ENCODE measurements at regions not wholly inside any gene's neighbourhood (a gene's known extent, or its start where the extent isn't known, plus 50 kb on each side); places are given as distances from the start of the nearest gene placed in this dataset.
"Not testable (repeated sequence)": the region's sequence is repeated elsewhere in the genome, so short reads cannot be mapped to it uniquely, and the experiment has no call there.

- Histone ChIP-seq H3K27me3 (ENCODE audit: low read depth, low read length) (no peaks in the 10 kb centered on the region), H3K36me3 (ENCODE audit: control insufficient read depth in 1 of 2, insufficient read depth in 2 of 2, low read length in 2 of 2) (no peaks in the 10 kb centered on the region), H3K4me3 (ENCODE audit: low read depth in 1 of 2, low read length in 2 of 2) (no peak overlapping the region), H3K9me3 (ENCODE audit: control insufficient read depth in 1 of 2, low read length in 2 of 2) (no peaks in the 10 kb centered on the region), H3K4me1 (ENCODE audit: control insufficient read depth in 1 of 2, insufficient read depth in 2 of 2, low read length in 2 of 2) (no peaks in the 10 kb centered on the region), H3K27ac (ENCODE audit: low read length) (no peak overlapping the region)
These were observed 579.1 kb downstream of the KCTD12 start for GRCh38 chr13:76307142-76307541.

GRCh38 chr13:76300688-76301087, 585.5 kb downstream of the KCTD12 start:
- H3K36me3 ChIP-seq (ENCODE audit: control insufficient read depth in 1 of 2, insufficient read depth in 2 of 2, low read length in 2 of 2): no peaks in the 10 kb centered on the region
- no peak overlapping the region for H3K4me3 ChIP-seq (ENCODE audit: low read depth in 1 of 2, low read length in 2 of 2)
- H3K27me3 ChIP-seq (ENCODE audit: low read depth, low read length): no peaks in the 10 kb centered on the region
- no peaks in the 10 kb centered on the region for H3K4me1 ChIP-seq (ENCODE audit: control insufficient read depth in 1 of 2, insufficient read depth in 2 of 2, low read length in 2 of 2)
- no peaks in the 10 kb centered on the region for H3K9me3 ChIP-seq (ENCODE audit: control insufficient read depth in 1 of 2, low read length in 2 of 2)
- no peak overlapping the region for H3K27ac ChIP-seq (ENCODE audit: low read length)

GRCh38 chr13:76297331-76297730, 588.9 kb downstream of the KCTD12 start:
- H3K36me3 ChIP-seq (ENCODE audit: control insufficient read depth in 1 of 2, insufficient read depth in 2 of 2, low read length in 2 of 2): no peaks in the 10 kb centered on the region
- H3K9me3 ChIP-seq (ENCODE audit: control insufficient read depth in 1 of 2, low read length in 2 of 2): no peaks in the 10 kb centered on the region
- no peak overlapping the region for H3K27ac ChIP-seq (ENCODE audit: low read length)
- no peak overlapping the region for H3K4me3 ChIP-seq (ENCODE audit: low read depth in 1 of 2, low read length in 2 of 2)
- no peaks in the 10 kb centered on the region for H3K4me1 ChIP-seq (ENCODE audit: control insufficient read depth in 1 of 2, insufficient read depth in 2 of 2, low read length in 2 of 2)
- H3K27me3 ChIP-seq (ENCODE audit: low read depth, low read length): no peaks in the 10 kb centered on the region

- Histone ChIP-seq H3K9me3 (ENCODE audit: control insufficient read depth in 1 of 2, low read length in 2 of 2) (no peaks in the 10 kb centered on the region), H3K4me1 (ENCODE audit: control insufficient read depth in 1 of 2, insufficient read depth in 2 of 2, low read length in 2 of 2) (no peaks in the 10 kb centered on the region), H3K36me3 (ENCODE audit: control insufficient read depth in 1 of 2, insufficient read depth in 2 of 2, low read length in 2 of 2) (no peaks in the 10 kb centered on the region), H3K27me3 (ENCODE audit: low read depth, low read length) (no peaks in the 10 kb centered on the region), H3K4me3 (ENCODE audit: low read depth in 1 of 2, low read length in 2 of 2) (no peak overlapping the region), H3K27ac (ENCODE audit: low read length) (no peak overlapping the region)
These were observed 589.5 kb downstream of the KCTD12 start for GRCh38 chr13:76296751-76297150.

- H3K9me3 ChIP-seq (ENCODE audit: control insufficient read depth in 1 of 2, low read length in 2 of 2); H3K36me3 ChIP-seq (ENCODE audit: control insufficient read depth in 1 of 2, insufficient read depth in 2 of 2, low read length in 2 of 2); H3K4me3 ChIP-seq (ENCODE audit: low read depth in 1 of 2, low read length in 2 of 2); H3K4me1 ChIP-seq (ENCODE audit: control insufficient read depth in 1 of 2, insufficient read depth in 2 of 2, low read length in 2 of 2); H3K27ac ChIP-seq (ENCODE audit: low read length); H3K27me3 ChIP-seq (ENCODE audit: low read depth, low read length): not testable (repeated sequence)
These were observed 591.2 kb downstream of the KCTD12 start for GRCh38 chr13:76295020-76295419.

- Histone ChIP-seq H3K27ac (ENCODE audit: low read length) (no peak overlapping the region), H3K9me3 (ENCODE audit: control insufficient read depth in 1 of 2, low read length in 2 of 2) (no peaks in the 10 kb centered on the region), H3K4me1 (ENCODE audit: control insufficient read depth in 1 of 2, insufficient read depth in 2 of 2, low read length in 2 of 2) (no peaks in the 10 kb centered on the region), H3K36me3 (ENCODE audit: control insufficient read depth in 1 of 2, insufficient read depth in 2 of 2, low read length in 2 of 2) (no peaks in the 10 kb centered on the region), H3K4me3 (ENCODE audit: low read depth in 1 of 2, low read length in 2 of 2) (no peak overlapping the region), H3K27me3 (ENCODE audit: low read depth, low read length) (no peaks in the 10 kb centered on the region)
These were observed 592.5 kb downstream of the KCTD12 start for GRCh38 chr13:76293751-76294150.

- no peak overlapping the region for H3K27ac ChIP-seq (ENCODE audit: low read length)
- no peak overlapping the region for H3K4me3 ChIP-seq (ENCODE audit: low read depth in 1 of 2, low read length in 2 of 2)
These were observed 592.9 kb downstream of the KCTD12 start for GRCh38 chr13:76293346-76293745.

GRCh38 chr13:76292726-76293125, 593.5 kb downstream of the KCTD12 start:
- no peaks in the 10 kb centered on the region for H3K9me3 ChIP-seq (ENCODE audit: control insufficient read depth in 1 of 2, low read length in 2 of 2)

More at GRCh38 chr13:76293346-76293745, 592.9 kb downstream of the KCTD12 start:
- no peaks in the 10 kb centered on the region for H3K27me3 ChIP-seq (ENCODE audit: low read depth, low read length)
- no peaks in the 10 kb centered on the region for H3K36me3 ChIP-seq (ENCODE audit: control insufficient read depth in 1 of 2, insufficient read depth in 2 of 2, low read length in 2 of 2)
- no peaks in the 10 kb centered on the region for H3K9me3 ChIP-seq (ENCODE audit: control insufficient read depth in 1 of 2, low read length in 2 of 2)
- H3K4me1 ChIP-seq (ENCODE audit: control insufficient read depth in 1 of 2, insufficient read depth in 2 of 2, low read length in 2 of 2): no peaks in the 10 kb centered on the region

GRCh38 chr13:76292031-76292430, 594.2 kb downstream of the KCTD12 start:
- Histone ChIP-seq H3K4me1 (ENCODE audit: control insufficient read depth in 1 of 2, insufficient read depth in 2 of 2, low read length in 2 of 2) (no peaks in the 10 kb centered on the region), H3K27ac (ENCODE audit: low read length) (no peak overlapping the region), H3K4me3 (ENCODE audit: low read depth in 1 of 2, low read length in 2 of 2) (no peak overlapping the region), H3K36me3 (ENCODE audit: control insufficient read depth in 1 of 2, insufficient read depth in 2 of 2, low read length in 2 of 2) (no peaks in the 10 kb centered on the region), H3K27me3 (ENCODE audit: low read depth, low read length) (no peaks in the 10 kb centered on the region), H3K9me3 (ENCODE audit: control insufficient read depth in 1 of 2, low read length in 2 of 2) (no peaks in the 10 kb centered on the region)

More at GRCh38 chr13:76292726-76293125, 593.5 kb downstream of the KCTD12 start:
- Histone ChIP-seq H3K4me1 (ENCODE audit: control insufficient read depth in 1 of 2, insufficient read depth in 2 of 2, low read length in 2 of 2) (no peaks in the 10 kb centered on the region), H3K27ac (ENCODE audit: low read length) (no peak overlapping the region), H3K36me3 (ENCODE audit: control insufficient read depth in 1 of 2, insufficient read depth in 2 of 2, low read length in 2 of 2) (no peaks in the 10 kb centered on the region), H3K27me3 (ENCODE audit: low read depth, low read length) (no peaks in the 10 kb centered on the region), H3K4me3 (ENCODE audit: low read depth in 1 of 2, low read length in 2 of 2) (no peak overlapping the region)

GRCh38 chr13:76289558-76289957, 596.6 kb downstream of the KCTD12 start:
- peaks cover 0 to 6% of the 10 kb centered on the region in 2 donors for H3K9me3 ChIP-seq (ENCODE audit: control insufficient read depth in 1 of 2, low read length in 2 of 2)
- H3K27me3 ChIP-seq (ENCODE audit: low read depth, low read length): no peaks in the 10 kb centered on the region
- H3K27ac ChIP-seq (ENCODE audit: low read length): no peak overlapping the region

GRCh38 chr13:76286178-76286577, 600.0 kb downstream of the KCTD12 start:
- Histone ChIP-seq H3K9me3 (ENCODE audit: control insufficient read depth in 1 of 2, low read length in 2 of 2) (peaks cover 0 to 6% of the 10 kb centered on the region in 2 donors), H3K27me3 (ENCODE audit: low read depth, low read length) (no peaks in the 10 kb centered on the region), H3K4me3 (ENCODE audit: low read depth in 1 of 2, low read length in 2 of 2) (no peak overlapping the region), H3K27ac (ENCODE audit: low read length) (no peak overlapping the region), H3K4me1 (ENCODE audit: control insufficient read depth in 1 of 2, insufficient read depth in 2 of 2, low read length in 2 of 2) (no peaks in the 10 kb centered on the region), H3K36me3 (ENCODE audit: control insufficient read depth in 1 of 2, insufficient read depth in 2 of 2, low read length in 2 of 2) (no peaks in the 10 kb centered on the region)

More at GRCh38 chr13:76289558-76289957, 596.6 kb downstream of the KCTD12 start:
- no peaks in the 10 kb centered on the region for H3K36me3 ChIP-seq (ENCODE audit: control insufficient read depth in 1 of 2, insufficient read depth in 2 of 2, low read length in 2 of 2)
- H3K4me3 ChIP-seq (ENCODE audit: low read depth in 1 of 2, low read length in 2 of 2): no peak overlapping the region
- H3K4me1 ChIP-seq (ENCODE audit: control insufficient read depth in 1 of 2, insufficient read depth in 2 of 2, low read length in 2 of 2): no peaks in the 10 kb centered on the region

- Histone ChIP-seq H3K27ac (ENCODE audit: low read length) (no peak overlapping the region), H3K9me3 (ENCODE audit: control insufficient read depth in 1 of 2, low read length in 2 of 2) (peaks cover 0 to 6% of the 10 kb centered on the region in 2 donors), H3K4me3 (ENCODE audit: low read depth in 1 of 2, low read length in 2 of 2) (no peak overlapping the region), H3K27me3 (ENCODE audit: low read depth, low read length) (no peaks in the 10 kb centered on the region), H3K36me3 (ENCODE audit: control insufficient read depth in 1 of 2, insufficient read depth in 2 of 2, low read length in 2 of 2) (no peaks in the 10 kb centered on the region), H3K4me1 (ENCODE audit: control insufficient read depth in 1 of 2, insufficient read depth in 2 of 2, low read length in 2 of 2) (no peaks in the 10 kb centered on the region)
These were observed 600.7 kb downstream of the KCTD12 start for GRCh38 chr13:76285463-76285862.

All from muscle layer of duodenum (tissue), 2 donors.